Nephron progenitor cell (in vitro differentiated cells): ENCODE measurements at regions not wholly inside any gene's neighbourhood (a gene's known extent, or its start where the extent isn't known, plus 50 kb on each side); places are given as distances from the start of the nearest gene placed in this dataset.

ENCODE experiments used
- DNase-seq: peaks from one replicate; pipeline ENCODE4 v3.0.0; 2021
- H3K27ac Mint-ChIP-seq: 2 replicates; pipeline ENCODE4 v1.8.0; 2021; ENCODE audit warnings: mild to moderate bottlenecking, moderate library complexity, mixed read lengths
- H3K27me3 Mint-ChIP-seq: 2 replicates; pipeline ENCODE4 v1.8.0; 2021; ENCODE audit warnings: mild to moderate bottlenecking, low read depth, mixed read lengths; ENCODE audit not compliant: poor library complexity
- H3K36me3 Mint-ChIP-seq: 2 replicates; pipeline ENCODE4 v1.8.0; 2021; ENCODE audit warnings: low read depth, mixed read lengths
- H3K4me1 Mint-ChIP-seq: 2 replicates; pipeline ENCODE4 v1.8.0; 2021; ENCODE audit warnings: mixed read lengths
- H3K4me3 Mint-ChIP-seq: 2 replicates; pipeline ENCODE4 v1.8.0; 2021; ENCODE audit warnings: mild to moderate bottlenecking, moderate library complexity, mixed read lengths
- H3K9me3 Mint-ChIP-seq: 2 replicates; pipeline ENCODE4 v1.8.0; 2021; ENCODE audit warnings: mild to moderate bottlenecking, moderate library complexity, mixed read lengths
- TF ChIP-seq, protein P1 (sequence below): fragments of 200-600 bp; sonication (generic); IDR thresholded peaks from 2 replicates; pipeline ENCODE4 v1.5.0; 2021; ENCODE audit warnings: antibody characterized with exemption

GRCh38 chr15:27676647-27677046 lies 422.5 kb downstream of the OCA2 start:
- no peak for DNase-seq
- Mint-ChIP-seq H3K4me1 (peaks cover 64% of the 10 kb centered on the region), H3K27ac (no peak overlapping the region), H3K27me3 (peaks cover 3% of the 10 kb centered on the region), H3K4me3 (no peak overlapping the region), H3K36me3 (no peaks in the 10 kb centered on the region), H3K9me3 (no peaks in the 10 kb centered on the region)
- TF ChIP-seq, protein P1, sequence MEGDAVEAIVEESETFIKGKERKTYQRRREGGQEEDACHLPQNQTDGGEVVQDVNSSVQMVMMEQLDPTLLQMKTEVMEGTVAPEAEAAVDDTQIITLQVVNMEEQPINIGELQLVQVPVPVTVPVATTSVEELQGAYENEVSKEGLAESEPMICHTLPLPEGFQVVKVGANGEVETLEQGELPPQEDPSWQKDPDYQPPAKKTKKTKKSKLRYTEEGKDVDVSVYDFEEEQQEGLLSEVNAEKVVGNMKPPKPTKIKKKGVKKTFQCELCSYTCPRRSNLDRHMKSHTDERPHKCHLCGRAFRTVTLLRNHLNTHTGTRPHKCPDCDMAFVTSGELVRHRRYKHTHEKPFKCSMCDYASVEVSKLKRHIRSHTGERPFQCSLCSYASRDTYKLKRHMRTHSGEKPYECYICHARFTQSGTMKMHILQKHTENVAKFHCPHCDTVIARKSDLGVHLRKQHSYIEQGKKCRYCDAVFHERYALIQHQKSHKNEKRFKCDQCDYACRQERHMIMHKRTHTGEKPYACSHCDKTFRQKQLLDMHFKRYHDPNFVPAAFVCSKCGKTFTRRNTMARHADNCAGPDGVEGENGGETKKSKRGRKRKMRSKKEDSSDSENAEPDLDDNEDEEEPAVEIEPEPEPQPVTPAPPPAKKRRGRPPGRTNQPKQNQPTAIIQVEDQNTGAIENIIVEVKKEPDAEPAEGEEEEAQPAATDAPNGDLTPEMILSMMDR, result no peak

- no peak for DNase-seq
- TF ChIP-seq, protein P1, result no peak
- peaks cover 3% of the 10 kb centered on the region for H3K27me3 Mint-ChIP-seq
- H3K9me3 Mint-ChIP-seq, result no peaks in the 10 kb centered on the region
- H3K36me3 Mint-ChIP-seq, result no peaks in the 10 kb centered on the region
- peaks cover 75% of the 10 kb centered on the region for H3K4me1 Mint-ChIP-seq
- no peak overlapping the region for H3K4me3 Mint-ChIP-seq
- no peak overlapping the region for H3K27ac Mint-ChIP-seq
These were observed 423.5 kb downstream of the OCA2 start for GRCh38 chr15:27675571-27675970.

DNA sequence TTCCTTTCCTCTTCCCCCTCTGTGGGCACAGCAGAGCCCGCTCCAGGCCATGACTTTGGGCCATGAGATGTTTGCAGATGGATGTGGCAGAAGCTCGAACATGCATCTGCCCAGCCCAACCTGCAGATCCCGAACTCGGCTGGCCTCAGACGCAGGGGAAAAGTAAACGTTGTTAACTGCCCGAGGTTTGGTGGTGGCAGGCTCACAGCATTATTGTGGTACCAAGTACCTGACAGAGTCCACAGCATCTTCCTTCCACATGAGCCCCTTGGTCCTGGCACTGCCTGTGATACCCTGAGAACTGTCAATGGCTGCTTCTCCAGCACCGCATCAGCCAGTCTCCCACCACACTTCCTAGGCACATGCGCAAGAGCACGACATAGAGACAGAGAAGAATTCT lies 424.3 kb downstream of the OCA2 start:
- no peak overlapping the region for H3K4me3 Mint-ChIP-seq
- H3K4me1 Mint-ChIP-seq, result peaks cover 77% of the 10 kb centered on the region
- H3K36me3 Mint-ChIP-seq, result no peaks in the 10 kb centered on the region
- TF ChIP-seq, protein P1, result no peak
- DNase-seq, result no peak
- peaks cover 3% of the 10 kb centered on the region for H3K27me3 Mint-ChIP-seq
- H3K9me3 Mint-ChIP-seq, result no peaks in the 10 kb centered on the region
- no peak overlapping the region for H3K27ac Mint-ChIP-seq

DNA sequence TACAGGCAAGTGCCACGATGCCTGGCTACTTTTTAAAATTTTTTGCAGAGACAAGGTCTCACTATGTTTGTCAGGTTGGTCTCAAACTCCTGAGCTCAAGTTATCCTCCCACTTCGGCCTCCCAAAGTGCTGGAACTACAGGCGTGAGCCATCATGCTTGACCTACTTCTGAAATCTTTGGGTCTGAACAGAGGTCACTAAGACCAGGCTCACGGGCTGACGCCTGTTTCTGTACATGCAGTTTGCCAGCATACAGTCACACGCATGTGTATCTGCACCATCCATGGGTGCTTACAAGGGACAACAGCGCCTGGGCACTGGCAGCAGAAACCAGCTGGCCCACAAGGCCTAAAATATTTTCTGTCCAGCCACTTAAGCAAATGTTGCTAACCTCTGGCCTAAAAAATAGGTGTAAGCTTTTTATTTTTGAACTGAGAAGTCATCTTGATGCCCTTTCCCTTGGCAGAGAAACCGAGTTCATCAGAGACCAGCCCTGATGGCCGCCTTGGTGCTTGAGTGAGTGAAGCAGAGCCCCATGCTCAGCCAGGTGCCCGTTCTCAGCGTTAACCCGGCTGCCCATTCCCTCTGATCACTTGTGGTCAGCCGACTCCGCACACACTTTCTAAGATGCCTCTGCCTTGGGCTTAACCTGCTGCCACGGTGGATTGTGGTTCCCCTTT lies 425.2 kb downstream of the OCA2 start:
- peaks cover 3% of the 10 kb centered on the region for H3K27me3 Mint-ChIP-seq
- TF ChIP-seq, protein P1, result no peak
- H3K36me3 Mint-ChIP-seq, result no peaks in the 10 kb centered on the region
- no peaks in the 10 kb centered on the region for H3K9me3 Mint-ChIP-seq
- peaks cover 74% of the 10 kb centered on the region for H3K4me1 Mint-ChIP-seq
- DNase-seq, result no peak
- H3K4me3 Mint-ChIP-seq, result no peak overlapping the region
- no peak overlapping the region for H3K27ac Mint-ChIP-seq

DNA sequence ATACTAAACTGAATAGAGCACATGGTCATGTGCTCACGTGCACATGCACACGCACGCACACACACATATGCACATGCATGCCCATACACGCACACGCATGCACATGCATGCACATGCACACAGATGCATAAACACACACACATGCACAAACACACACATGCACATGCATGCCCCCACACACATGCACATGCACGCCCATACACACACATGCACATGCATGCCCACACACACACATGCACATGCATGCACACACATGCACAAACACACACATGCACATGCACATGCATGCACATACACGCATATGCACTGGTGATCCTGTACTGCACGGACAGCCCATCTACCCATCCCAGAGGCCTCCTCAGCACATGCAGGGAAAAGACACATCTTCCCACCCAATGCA lies 426.6 kb downstream of the OCA2 start:
- no peak overlapping the region for H3K4me3 Mint-ChIP-seq
- H3K27me3 Mint-ChIP-seq, result peaks cover 2% of the 10 kb centered on the region
- no peaks in the 10 kb centered on the region for H3K36me3 Mint-ChIP-seq
- peaks cover 67% of the 10 kb centered on the region for H3K4me1 Mint-ChIP-seq
- no peak overlapping the region for H3K27ac Mint-ChIP-seq
- TF ChIP-seq, protein P1, result no peak
- no peak for DNase-seq
- H3K9me3 Mint-ChIP-seq, result no peaks in the 10 kb centered on the region

GRCh38 chr15:27671819-27672437 lies 427.2 kb downstream of the OCA2 start:
- peak overlapping the region; percentile 42 for H3K4me3 Mint-ChIP-seq
- DNase-seq, result peak; percentile 13
- TF ChIP-seq, protein P1, result no peak
- no peak overlapping the region for H3K27ac Mint-ChIP-seq
- peaks cover under 1% of the 10 kb centered on the region for H3K27me3 Mint-ChIP-seq
- peaks cover 66% of the 10 kb centered on the region for H3K4me1 Mint-ChIP-seq
- no peaks in the 10 kb centered on the region for H3K9me3 Mint-ChIP-seq
- H3K36me3 Mint-ChIP-seq, result no peaks in the 10 kb centered on the region
